H9 (cell line): ENCODE measurements at regions not wholly inside any gene's neighbourhood (a gene's known extent, or its start where the extent isn't known, plus 50 kb on each side); places are given as distances from the start of the nearest gene placed in this dataset.

ENCODE experiments used
- DNase-seq: peaks from one replicate; pipeline ENCODE4 v3.0.0-alpha.2; 2017
- H2AFZ ChIP-seq: one replicate; pipeline ENCODE4 v1.6.1; 2013; ENCODE audit warnings: mild to moderate bottlenecking, low read length, control low read depth, moderate library complexity
- H2AK5ac ChIP-seq: 2 replicates; pipeline ENCODE4 v1.6.1; 2013; ENCODE audit warnings: low read length, control low read depth, mixed read lengths; ENCODE audit not compliant: insufficient read length
- H2BK120ac ChIP-seq: one replicate; pipeline ENCODE4 v1.6.1; 2013; ENCODE audit warnings: low read depth, mild to moderate bottlenecking, low read length, control low read depth, inconsistent platforms; ENCODE audit not compliant: poor library complexity, severe bottlenecking
- H2BK12ac ChIP-seq: 2 replicates; pipeline ENCODE4 v1.6.1; 2013; ENCODE audit warnings: low read length, control low read depth, mixed read lengths, low read depth; ENCODE audit not compliant: insufficient read length
- H2BK15ac ChIP-seq: 2 replicates; pipeline ENCODE4 v1.6.1; 2013; ENCODE audit warnings: low read depth, low read length, control low read depth
- H2BK20ac ChIP-seq: one replicate; pipeline ENCODE4 v1.6.1; 2013; ENCODE audit warnings: low read depth, mild to moderate bottlenecking, low read length, control low read depth, inconsistent platforms; ENCODE audit not compliant: poor library complexity, severe bottlenecking
- H2BK5ac ChIP-seq: 2 replicates; pipeline ENCODE4 v1.6.1; 2013; ENCODE audit warnings: low read length, control low read depth, mixed read lengths; ENCODE audit not compliant: insufficient read length
- H3K14ac ChIP-seq: 2 replicates; pipeline ENCODE4 v1.6.1; 2013; ENCODE audit warnings: low read length, control low read depth; ENCODE audit not compliant: insufficient read depth
- H3K18ac ChIP-seq: 2 replicates; pipeline ENCODE4 v1.6.1; 2013; ENCODE audit warnings: low read depth, mild to moderate bottlenecking, mixed read lengths, low read length, control low read depth; ENCODE audit not compliant: insufficient read length
- H3K23ac ChIP-seq: 2 replicates; pipeline ENCODE4 v1.6.1; 2013; ENCODE audit warnings: low read length, control low read depth, mixed read lengths, low read depth; ENCODE audit not compliant: insufficient read length
- H3K23me2 ChIP-seq: 2 replicates; pipeline ENCODE4 v1.6.1; 2013; ENCODE audit warnings: low read depth, mild to moderate bottlenecking, mixed read lengths, low read length, control low read depth; ENCODE audit not compliant: insufficient read length, poor library complexity, severe bottlenecking
- H3K27ac ChIP-seq: 2 replicates; pipeline ENCODE4 v1.5.1; 2013; ENCODE audit warnings: low read length, control low read depth, mixed read lengths, low read depth; ENCODE audit not compliant: insufficient read length
- H3K27me3 ChIP-seq: 2 replicates; pipeline ENCODE4 v1.6.1; 2013; ENCODE audit warnings: low read length, control low read depth, inconsistent platforms; ENCODE audit not compliant: insufficient read depth
- H3K4ac ChIP-seq: 2 replicates; pipeline ENCODE4 v1.6.1; 2013; ENCODE audit warnings: low read depth, mild to moderate bottlenecking, control low read depth, inconsistent platforms, low read length, moderate library complexity
- H3K4me1 ChIP-seq: 2 replicates; pipeline ENCODE4 v1.6.1; 2013; ENCODE audit warnings: low read length, control low read depth, inconsistent platforms; ENCODE audit not compliant: insufficient read depth
- H3K4me2 ChIP-seq: 2 replicates; pipeline ENCODE4 v1.6.1; 2013; ENCODE audit warnings: low read length, control low read depth, mixed read lengths; ENCODE audit not compliant: insufficient read length, insufficient read depth
- H3K56ac ChIP-seq: 2 replicates; pipeline ENCODE4 v1.6.1; 2013; ENCODE audit warnings: low read depth, mild to moderate bottlenecking, mixed read lengths, low read length, control low read depth; ENCODE audit not compliant: insufficient read length
- H3K79me1 ChIP-seq: 2 replicates; pipeline ENCODE4 v1.6.1; 2013; ENCODE audit warnings: low read depth, mild to moderate bottlenecking, moderate library complexity, low read length, control low read depth, inconsistent platforms; ENCODE audit not compliant: insufficient read depth, poor library complexity, severe bottlenecking
- H3K79me2 ChIP-seq: 2 replicates; pipeline ENCODE4 v1.6.1; 2013; ENCODE audit warnings: low read length, control low read depth, inconsistent platforms; ENCODE audit not compliant: insufficient read depth
- H3K9ac ChIP-seq: 2 replicates; pipeline ENCODE4 v1.6.1; 2013; ENCODE audit warnings: low read length, control low read depth, mixed read lengths; ENCODE audit not compliant: insufficient read length; ENCODE audit errors: extremely low read depth
- H3K9me3 ChIP-seq: one replicate; pipeline ENCODE4 v1.6.1; 2013; ENCODE audit warnings: low read depth, low read length, inconsistent platforms; ENCODE audit not compliant: control insufficient read depth
- H3T11ph ChIP-seq: one replicate; pipeline ENCODE4 v1.6.1; 2013; ENCODE audit warnings: mild to moderate bottlenecking, low read length, control low read depth, inconsistent platforms
- H4K20me1 ChIP-seq: one replicate; pipeline ENCODE4 v1.6.1; 2013; ENCODE audit not compliant: control insufficient read depth, insufficient read length, insufficient read depth
- H4K5ac ChIP-seq: 2 replicates; pipeline ENCODE4 v1.6.1; 2013; ENCODE audit warnings: low read depth, mild to moderate bottlenecking, mixed read lengths, low read length, control low read depth; ENCODE audit not compliant: insufficient read length
- H4K8ac ChIP-seq: replicated peaks from 2 replicates; pipeline ENCODE4 v1.6.1; 2013; ENCODE audit warnings: low read length, control low read depth, mixed read lengths, low read depth; ENCODE audit not compliant: insufficient read length
- H4K91ac ChIP-seq: 2 replicates; pipeline ENCODE4 v1.6.1; 2013; ENCODE audit warnings: low read depth, mild to moderate bottlenecking, moderate library complexity, mixed read lengths, low read length, control low read depth; ENCODE audit not compliant: insufficient read length
- H3K27ac Mint-ChIP-seq, 3 experiments: 2 replicates in 2 of 3; 3 replicates in 1 of 3; pipeline ENCODE4 v1.8.0; 2020 to 2021; ENCODE audit warnings: mixed read lengths in 3 of 3, mild to moderate bottlenecking in 1 of 3, moderate library complexity in 1 of 3
- H3K27me3 Mint-ChIP-seq: 2 replicates; pipeline ENCODE4 v1.8.0; 2021; ENCODE audit warnings: low read depth, mild to moderate bottlenecking, moderate library complexity, mixed read lengths
- H3K36me3 Mint-ChIP-seq, 3 experiments: 2 replicates in 2 of 3; 3 replicates in 1 of 3; pipeline ENCODE4 v1.8.0; 2020 to 2021; ENCODE audit warnings: low read depth in 3 of 3, mixed read lengths in 3 of 3; ENCODE audit not compliant: insufficient read depth in 1 of 3
- H3K4me1 Mint-ChIP-seq, 2 experiments: 2 replicates each; pipeline ENCODE4 v1.8.0; 2020; ENCODE audit warnings: mixed read lengths in 2 of 2
- H3K4me3 Mint-ChIP-seq, 2 experiments: 2 replicates in 1 of 2; 3 replicates in 1 of 2; pipeline ENCODE4 v1.8.0; 2020 to 2021; ENCODE audit warnings: mild to moderate bottlenecking in 2 of 2, mixed read lengths in 2 of 2, moderate library complexity in 1 of 2
- H3K9me3 Mint-ChIP-seq, 2 experiments: 2 replicates in 1 of 2; 3 replicates in 1 of 2; pipeline ENCODE4 v1.8.0; 2020; ENCODE audit warnings: mild to moderate bottlenecking in 2 of 2, mixed read lengths in 2 of 2, moderate library complexity in 1 of 2
- WGBS: extraction: QIAGEN DNeasy Blood & Tissue Kit; methylation state at CpG from one replicate; pipeline ENCODE4 v1.1.7; 2013; ENCODE audit warnings: missing lambda C conversion rate, low lambda C conversion rate, mixed read lengths; ENCODE audit not compliant: insufficient read length; ENCODE audit errors: extremely low coverage; 5-methylcytosine and 5-hydroxymethylcytosine counted together
- TF ChIP-seq, protein P1 (sequence below): fragments of 200-600 bp; sonication (generic); conservative IDR thresholded peaks from 3 replicates; pipeline ENCODE4 v1.8.0; 2021; ENCODE audit warnings: antibody characterized with exemption, mild to moderate bottlenecking

DNA sequence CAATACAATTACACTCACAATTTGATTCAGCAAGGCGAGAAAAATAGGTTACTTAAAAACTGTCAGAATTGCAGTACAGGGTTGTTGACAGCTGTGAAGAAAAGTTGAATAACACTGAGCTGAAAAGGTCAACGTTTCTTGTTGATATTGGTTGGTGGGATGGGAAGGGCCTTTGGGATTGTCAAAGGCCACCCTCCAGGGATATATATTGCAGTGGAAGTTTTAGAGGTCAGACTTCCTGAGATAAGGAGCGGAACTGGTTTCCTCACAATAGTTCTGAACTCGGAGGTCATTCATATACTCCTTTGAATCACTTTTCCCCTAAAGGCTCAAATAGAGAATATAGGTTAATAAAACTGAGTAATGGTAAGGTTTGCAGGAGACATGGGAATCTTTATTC, 417.2 kb downstream of the RAPGEF2 start:
- no peak overlapping the region for H3K4me2 ChIP-seq
- H3K14ac ChIP-seq, result no peak overlapping the region
- Mint-ChIP-seq H3K9me3 (peaks cover 15 to 18% of the 10 kb centered on the region in 2 experiments), H3K4me1 (no peaks in the 10 kb centered on the region), H3K4me3 (no peak overlapping the region), H3K27ac (no peak overlapping the region), H3K27me3 (peaks cover 2% of the 10 kb centered on the region; the same call in 1 of the 2 replicates), H3K36me3 (peaks cover 6 to 16% (median 8%) of the 10 kb centered on the region in 3 experiments)
- no peaks in the 10 kb centered on the region for H3K23me2 ChIP-seq
- no peak overlapping the region for H3K56ac ChIP-seq
- H3K23ac ChIP-seq, result no peak overlapping the region
- TF ChIP-seq, protein P1, sequence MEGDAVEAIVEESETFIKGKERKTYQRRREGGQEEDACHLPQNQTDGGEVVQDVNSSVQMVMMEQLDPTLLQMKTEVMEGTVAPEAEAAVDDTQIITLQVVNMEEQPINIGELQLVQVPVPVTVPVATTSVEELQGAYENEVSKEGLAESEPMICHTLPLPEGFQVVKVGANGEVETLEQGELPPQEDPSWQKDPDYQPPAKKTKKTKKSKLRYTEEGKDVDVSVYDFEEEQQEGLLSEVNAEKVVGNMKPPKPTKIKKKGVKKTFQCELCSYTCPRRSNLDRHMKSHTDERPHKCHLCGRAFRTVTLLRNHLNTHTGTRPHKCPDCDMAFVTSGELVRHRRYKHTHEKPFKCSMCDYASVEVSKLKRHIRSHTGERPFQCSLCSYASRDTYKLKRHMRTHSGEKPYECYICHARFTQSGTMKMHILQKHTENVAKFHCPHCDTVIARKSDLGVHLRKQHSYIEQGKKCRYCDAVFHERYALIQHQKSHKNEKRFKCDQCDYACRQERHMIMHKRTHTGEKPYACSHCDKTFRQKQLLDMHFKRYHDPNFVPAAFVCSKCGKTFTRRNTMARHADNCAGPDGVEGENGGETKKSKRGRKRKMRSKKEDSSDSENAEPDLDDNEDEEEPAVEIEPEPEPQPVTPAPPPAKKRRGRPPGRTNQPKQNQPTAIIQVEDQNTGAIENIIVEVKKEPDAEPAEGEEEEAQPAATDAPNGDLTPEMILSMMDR, result no peak
- H3K9ac ChIP-seq, result no peak overlapping the region
- no peak overlapping the region for H3K18ac ChIP-seq
- H3K27ac ChIP-seq, result no peak overlapping the region
- no peak overlapping the region for H4K8ac ChIP-seq
- no peak overlapping the region for H2BK5ac ChIP-seq
- H3K4ac ChIP-seq, result no peak overlapping the region
- no peaks in the 10 kb centered on the region for H3K9me3 ChIP-seq
- H2BK15ac ChIP-seq, result no peak overlapping the region
- H3T11ph ChIP-seq, result no peak overlapping the region
- no peak overlapping the region for H4K91ac ChIP-seq
- no peak overlapping the region for H2BK20ac ChIP-seq
- no peaks in the 10 kb centered on the region for H3K4me1 ChIP-seq
- no peak overlapping the region for H2BK12ac ChIP-seq
- H3K27me3 ChIP-seq, result no peaks in the 10 kb centered on the region
- DNase-seq, result no peak
- no peak overlapping the region for H4K5ac ChIP-seq
- no peak overlapping the region for H2AK5ac ChIP-seq
- no peak overlapping the region for H2AFZ ChIP-seq
- H2BK120ac ChIP-seq, result no peak overlapping the region
- no peaks in the 10 kb centered on the region for H3K79me2 ChIP-seq
- H3K79me1 ChIP-seq, result no peaks in the 10 kb centered on the region
- no peaks in the 10 kb centered on the region for H4K20me1 ChIP-seq
- WGBS, result no CpG with 5 or more reads among the region's 4 CpGs
